ENCODE measurements at regions not wholly inside any gene's neighbourhood (a gene's known extent, or its start where the extent isn't known, plus 50 kb on each side); places are given as distances from the start of the nearest gene placed in this dataset.

DNA sequence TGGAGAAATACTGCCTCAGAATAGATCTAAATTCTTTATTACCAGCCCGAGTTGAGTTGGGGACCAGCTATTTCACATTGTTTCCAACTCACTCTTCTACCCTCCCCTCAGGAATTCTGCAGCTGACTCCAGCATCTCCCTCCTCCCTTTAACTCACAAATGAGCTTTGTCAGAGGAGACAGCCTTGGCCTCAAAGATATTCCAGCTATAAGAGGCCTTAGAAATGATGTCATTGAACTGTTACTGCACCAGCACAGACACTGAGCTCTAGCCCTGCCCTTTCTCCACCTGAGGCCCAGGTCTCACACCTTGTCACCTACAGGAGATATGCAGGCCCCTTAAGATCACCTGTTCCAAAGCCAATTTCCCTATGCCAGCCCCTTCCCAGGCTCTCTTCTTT, 78.4 kb upstream of the ATP10B start:
- WGBS, 2 donors, result 3 to 4% methylated on average over 1 of the region's 1 CpG
- TF ChIP-seq, protein P1, sequence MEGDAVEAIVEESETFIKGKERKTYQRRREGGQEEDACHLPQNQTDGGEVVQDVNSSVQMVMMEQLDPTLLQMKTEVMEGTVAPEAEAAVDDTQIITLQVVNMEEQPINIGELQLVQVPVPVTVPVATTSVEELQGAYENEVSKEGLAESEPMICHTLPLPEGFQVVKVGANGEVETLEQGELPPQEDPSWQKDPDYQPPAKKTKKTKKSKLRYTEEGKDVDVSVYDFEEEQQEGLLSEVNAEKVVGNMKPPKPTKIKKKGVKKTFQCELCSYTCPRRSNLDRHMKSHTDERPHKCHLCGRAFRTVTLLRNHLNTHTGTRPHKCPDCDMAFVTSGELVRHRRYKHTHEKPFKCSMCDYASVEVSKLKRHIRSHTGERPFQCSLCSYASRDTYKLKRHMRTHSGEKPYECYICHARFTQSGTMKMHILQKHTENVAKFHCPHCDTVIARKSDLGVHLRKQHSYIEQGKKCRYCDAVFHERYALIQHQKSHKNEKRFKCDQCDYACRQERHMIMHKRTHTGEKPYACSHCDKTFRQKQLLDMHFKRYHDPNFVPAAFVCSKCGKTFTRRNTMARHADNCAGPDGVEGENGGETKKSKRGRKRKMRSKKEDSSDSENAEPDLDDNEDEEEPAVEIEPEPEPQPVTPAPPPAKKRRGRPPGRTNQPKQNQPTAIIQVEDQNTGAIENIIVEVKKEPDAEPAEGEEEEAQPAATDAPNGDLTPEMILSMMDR (IDR thresholded peaks at IDR 0.05), result no peak
- no peak for TF ChIP-seq POLR2A (IDR thresholded peaks at IDR 0.05)
- Histone ChIP-seq H3K9me3 (no peaks in the 10 kb centered on the region), H3K27ac (no peak overlapping the region), H3K4me3 (replicated peaks in 1 of 3) (no peak overlapping the region), H3K27me3 (no peaks in the 10 kb centered on the region), H3K4me1 (no peaks in the 10 kb centered on the region), H3K36me3 (no peaks in the 10 kb centered on the region)
- intact Hi-C loops (cut with DNase I), result no loop called here
- DNase-seq, result peak in 1 of 2 donors; percentile 10

DNA sequence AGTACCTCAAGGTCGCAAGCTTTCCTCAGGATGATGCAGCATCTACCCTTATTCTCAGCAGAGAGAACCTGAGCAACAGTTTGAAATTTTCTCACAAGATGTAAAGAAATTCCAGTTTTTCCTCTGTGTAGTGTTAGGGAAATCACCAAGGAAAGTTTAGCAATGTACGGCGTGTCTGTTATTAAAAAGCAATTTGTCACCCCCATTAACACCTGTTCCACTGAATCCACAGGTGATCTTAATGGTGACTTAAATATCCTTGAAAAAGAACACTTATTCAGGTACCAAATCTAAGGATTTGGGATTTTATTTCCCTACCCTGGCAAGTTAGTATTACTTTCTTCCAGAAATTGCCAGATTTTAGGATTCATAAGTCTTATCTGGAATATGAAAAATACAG, 77.9 kb upstream of the ATP10B start:
- Histone ChIP-seq H3K36me3 (no peaks in the 10 kb centered on the region), H3K27ac (no peak overlapping the region), H3K27me3 (no peaks in the 10 kb centered on the region), H3K9me3 (no peaks in the 10 kb centered on the region), H3K4me3 (replicated peaks in 1 of 3) (no peak overlapping the region), H3K4me1 (no peaks in the 10 kb centered on the region)
- intact Hi-C loops (cut with DNase I), result no loop called here
- WGBS, 2 donors, result 89 to 97% methylated on average over 3 of the region's 3 CpGs
- no peak for DNase-seq
- TF ChIP-seq, protein P1 (IDR thresholded peaks at IDR 0.05), result no peak
- TF ChIP-seq POLR2A (IDR thresholded peaks at IDR 0.05), result no peak

DNA sequence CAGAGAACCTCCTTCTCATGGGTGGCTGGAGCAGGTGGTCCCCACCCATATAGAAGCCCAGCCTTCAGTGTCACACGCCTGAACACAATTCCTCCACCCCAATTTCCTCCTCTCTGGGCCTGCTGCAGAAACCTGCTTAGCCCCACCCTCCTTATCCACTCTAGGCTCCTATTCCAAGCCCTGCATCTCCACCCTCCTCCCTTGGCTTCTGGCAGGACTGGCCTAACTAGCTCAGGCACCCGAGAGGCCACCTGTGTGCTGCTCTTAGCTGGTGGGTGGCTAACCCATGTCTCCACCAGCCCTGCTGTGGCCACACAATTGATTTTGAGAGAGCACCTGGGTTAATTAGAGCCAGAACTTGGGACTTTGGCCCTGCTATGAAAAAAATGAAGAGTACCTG, 77.3 kb upstream of the ATP10B start:
- Histone ChIP-seq H3K4me3 (replicated peaks in 1 of 3) (no peak overlapping the region), H3K27ac (no peak overlapping the region), H3K9me3 (no peaks in the 10 kb centered on the region), H3K4me1 (peaks cover 2% of the 10 kb centered on the region in 2 donors), H3K27me3 (no peaks in the 10 kb centered on the region), H3K36me3 (no peaks in the 10 kb centered on the region)
- 80 to 95% methylated on average over 2 of the region's 2 CpGs for whole genome bisulfite sequencing, 2 donors
- DNase-seq, result no peak
- TF ChIP-seq POLR2A (IDR thresholded peaks at IDR 0.05), result no peak
- TF ChIP-seq, protein P1 (IDR thresholded peaks at IDR 0.05), result no peak
- intact Hi-C loops (cut with DNase I), result no loop called here

DNA sequence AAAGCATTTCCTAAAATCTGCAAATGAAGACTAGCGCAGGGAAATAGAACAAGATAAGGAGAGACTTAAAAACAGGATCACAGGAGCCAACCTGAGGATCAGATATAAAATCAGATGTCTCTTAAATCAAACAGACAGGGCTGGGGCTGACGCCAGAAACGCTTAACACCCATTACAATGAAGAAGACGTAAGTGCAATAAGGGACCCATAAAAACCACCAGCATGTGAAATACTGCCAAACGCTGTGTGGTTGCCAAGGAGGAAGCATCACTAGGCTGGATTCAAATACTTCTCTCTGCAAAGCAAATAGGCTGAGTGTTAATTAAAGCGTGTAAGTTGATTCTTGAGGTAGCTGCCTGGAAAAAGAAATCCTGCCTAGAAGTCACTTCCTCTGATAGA, 74.4 kb upstream of the ATP10B start:
- no peak for TF ChIP-seq POLR2A (IDR thresholded peaks at IDR 0.05)
- TF ChIP-seq, protein P1 (IDR thresholded peaks at IDR 0.05), result no peak
- DNase-seq, result peak in 1 of 2 donors; percentile 12
- Histone ChIP-seq H3K9me3 (no peaks in the 10 kb centered on the region), H3K4me3 (replicated peaks in 1 of 3) (no peak overlapping the region), H3K27me3 (no peaks in the 10 kb centered on the region), H3K36me3 (no peaks in the 10 kb centered on the region), H3K27ac (no peak overlapping the region), H3K4me1 (peaks cover 5 to 13% of the 10 kb centered on the region in 2 donors)
- WGBS, 2 donors, result 18 to 27% methylated on average over 6 of the region's 6 CpGs
- intact Hi-C loops (cut with DNase I), result no loop called here

DNA sequence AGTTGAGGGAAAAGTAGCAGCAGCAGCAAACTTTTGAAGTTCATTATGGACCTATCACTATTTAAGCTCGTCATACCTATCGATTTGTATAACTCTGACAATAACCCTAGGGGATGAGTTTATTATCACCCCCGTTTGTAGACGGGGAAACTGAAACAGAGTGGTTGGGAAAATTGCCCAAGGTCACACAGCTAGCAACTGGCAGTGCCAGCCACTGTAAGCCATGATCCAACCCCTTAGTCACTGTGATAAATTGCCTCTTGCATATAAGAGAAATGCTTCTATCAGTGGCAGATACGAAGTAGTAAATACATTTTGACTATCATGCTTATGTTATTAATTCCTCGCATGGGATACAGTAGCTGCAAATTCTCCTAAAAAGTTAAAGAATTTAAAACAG, 73.3 kb upstream of the ATP10B start:
- WGBS, 2 donors, result 75 to 89% methylated on average over 6 of the region's 6 CpGs
- Histone ChIP-seq H3K27me3 (no peaks in the 10 kb centered on the region), H3K9me3 (no peaks in the 10 kb centered on the region), H3K36me3 (no peaks in the 10 kb centered on the region), H3K27ac (no peak overlapping the region), H3K4me3 (replicated peaks in 1 of 3) (no peak overlapping the region), H3K4me1 (peaks cover 5 to 13% of the 10 kb centered on the region in 2 donors)
- no peak for DNase-seq
- intact Hi-C loops (cut with DNase I), result no loop called here
- TF ChIP-seq, protein P1 (IDR thresholded peaks at IDR 0.05), result no peak
- TF ChIP-seq POLR2A (IDR thresholded peaks at IDR 0.05), result no peak
